ENCODE measurements at regions not wholly inside any gene's neighbourhood (a gene's known extent, or its start where the extent isn't known, plus 50 kb on each side); places are given as distances from the start of the nearest gene placed in this dataset.

DNA sequence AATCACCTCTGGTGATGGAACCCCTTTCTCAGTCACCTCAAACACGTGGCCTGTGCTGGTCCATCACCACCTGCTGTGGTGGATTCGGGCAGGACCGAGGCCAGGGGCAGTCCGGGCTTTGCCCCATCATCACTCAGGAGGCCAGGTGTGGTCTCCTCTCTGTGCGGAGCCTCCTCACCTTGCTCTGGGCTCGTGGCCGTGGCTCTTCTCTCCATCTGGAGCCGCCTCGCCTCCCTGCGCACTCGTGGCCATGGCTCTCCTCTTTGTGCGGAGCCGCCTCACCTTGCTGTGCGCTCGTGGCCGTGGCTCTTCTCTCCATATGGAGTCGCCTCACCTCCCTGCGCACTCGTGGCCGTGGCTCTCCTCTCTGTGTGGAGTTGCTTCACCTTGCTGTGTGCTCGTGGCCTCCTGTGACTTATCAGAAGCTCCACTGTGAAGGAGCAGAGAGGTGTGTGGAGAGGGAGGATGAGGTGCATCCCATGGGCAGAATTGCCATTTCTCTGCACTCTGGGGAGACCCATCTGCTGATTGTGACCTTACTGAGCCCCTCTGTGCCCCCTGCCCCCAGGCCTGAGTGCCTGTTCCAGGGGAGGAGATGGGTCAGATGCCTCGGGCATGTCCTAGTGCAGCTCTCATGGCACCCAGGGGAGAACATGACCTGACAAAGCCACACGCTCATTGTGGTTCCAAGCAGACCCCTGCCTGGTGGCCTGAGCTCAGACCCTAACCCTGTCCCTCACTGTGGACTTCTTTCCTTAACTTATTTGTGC is 276.6 kb upstream of the IRX2 start:
- no peak for DNase-seq
- no peak overlapping the region for H2AFZ ChIP-seq (ENCODE audit: low read depth)
- H3K79me2 ChIP-seq (ENCODE audit: insufficient read depth), result no peaks in the 10 kb centered on the region
- H3K9ac ChIP-seq, result no peak overlapping the region
- no peaks in the 10 kb centered on the region; the same call in 1 of the 2 replicates for H3K27me3 ChIP-seq (ENCODE audit: insufficient read depth)
- no peak overlapping the region for H3K4me2 ChIP-seq
- POLR2A ChIA-PET, result no interaction called here
- H3K36me3 ChIP-seq (replicated peaks in 1 of 2; ENCODE audit: control insufficient read depth in 1 of 2, insufficient read depth in 2 of 2, low read length in 1 of 2), result no peaks in the 10 kb centered on the region
- H3F3A ChIP-seq (replicated peaks; ENCODE audit: insufficient read depth), result no peaks in the 10 kb centered on the region
- no peaks in the 10 kb centered on the region for H3K9me3 ChIP-seq
- TF ChIP-seq RAD21 (IDR thresholded peaks at IDR 0.05; ENCODE audit: low read length) (no peak), TCF12 (IDR thresholded peaks at IDR 0.05) (no peak), SIN3A (IDR thresholded peaks at IDR 0.05; ENCODE audit: borderline replicate concordance, low read depth, low read length) (no peak), CHD2 (IDR thresholded peaks at IDR 0.05; ENCODE audit: low read length, partially characterized antibody) (no peak), FOXJ3 (CRISPR knock-in tag; IDR thresholded peaks at IDR 0.05) (no peak), YY1 (IDR thresholded peaks at IDR 0.05; ENCODE audit: low read depth) (no peak), USF1 (IDR thresholded peaks at IDR 0.05; ENCODE audit: borderline replicate concordance, low read depth) (no peak), MAX (IDR thresholded peaks at IDR 0.05; ENCODE audit: low read depth) (no peak), GABPA (IDR thresholded peaks at IDR 0.05; ENCODE audit: low read depth) (no peak), MEF2A (IDR thresholded peaks at IDR 0.05; ENCODE audit: borderline replicate concordance, low read depth) (no peak), POLR2AphosphoS5 (IDR thresholded peaks at IDR 0.05; ENCODE audit: low read depth, low read length) (no peak), FOXM1 (IDR thresholded peaks at IDR 0.05; ENCODE audit: low read depth) (no peak), SMC3 (IDR thresholded peaks at IDR 0.05; ENCODE audit: low read depth, low read length) (no peak), FOSL2 (IDR thresholded peaks at IDR 0.05; ENCODE audit: borderline replicate concordance, low read depth) (no peak), EZH2phosphoT487 (IDR thresholded peaks at IDR 0.05; ENCODE audit: borderline replicate concordance, low read depth) (no peak), RCOR1 (IDR thresholded peaks at IDR 0.05; ENCODE audit: low read length) (no peak), NFIC (IDR thresholded peaks at IDR 0.05; ENCODE audit: borderline replicate concordance) (no peak), RXRA (IDR thresholded peaks at IDR 0.05; ENCODE audit: borderline replicate concordance, low read depth) (no peak)
- TF ChIP-seq, protein P1, sequence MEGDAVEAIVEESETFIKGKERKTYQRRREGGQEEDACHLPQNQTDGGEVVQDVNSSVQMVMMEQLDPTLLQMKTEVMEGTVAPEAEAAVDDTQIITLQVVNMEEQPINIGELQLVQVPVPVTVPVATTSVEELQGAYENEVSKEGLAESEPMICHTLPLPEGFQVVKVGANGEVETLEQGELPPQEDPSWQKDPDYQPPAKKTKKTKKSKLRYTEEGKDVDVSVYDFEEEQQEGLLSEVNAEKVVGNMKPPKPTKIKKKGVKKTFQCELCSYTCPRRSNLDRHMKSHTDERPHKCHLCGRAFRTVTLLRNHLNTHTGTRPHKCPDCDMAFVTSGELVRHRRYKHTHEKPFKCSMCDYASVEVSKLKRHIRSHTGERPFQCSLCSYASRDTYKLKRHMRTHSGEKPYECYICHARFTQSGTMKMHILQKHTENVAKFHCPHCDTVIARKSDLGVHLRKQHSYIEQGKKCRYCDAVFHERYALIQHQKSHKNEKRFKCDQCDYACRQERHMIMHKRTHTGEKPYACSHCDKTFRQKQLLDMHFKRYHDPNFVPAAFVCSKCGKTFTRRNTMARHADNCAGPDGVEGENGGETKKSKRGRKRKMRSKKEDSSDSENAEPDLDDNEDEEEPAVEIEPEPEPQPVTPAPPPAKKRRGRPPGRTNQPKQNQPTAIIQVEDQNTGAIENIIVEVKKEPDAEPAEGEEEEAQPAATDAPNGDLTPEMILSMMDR (IDR thresholded peaks at IDR 0.05), result no peak
- TF ChIP-seq, protein P2, sequence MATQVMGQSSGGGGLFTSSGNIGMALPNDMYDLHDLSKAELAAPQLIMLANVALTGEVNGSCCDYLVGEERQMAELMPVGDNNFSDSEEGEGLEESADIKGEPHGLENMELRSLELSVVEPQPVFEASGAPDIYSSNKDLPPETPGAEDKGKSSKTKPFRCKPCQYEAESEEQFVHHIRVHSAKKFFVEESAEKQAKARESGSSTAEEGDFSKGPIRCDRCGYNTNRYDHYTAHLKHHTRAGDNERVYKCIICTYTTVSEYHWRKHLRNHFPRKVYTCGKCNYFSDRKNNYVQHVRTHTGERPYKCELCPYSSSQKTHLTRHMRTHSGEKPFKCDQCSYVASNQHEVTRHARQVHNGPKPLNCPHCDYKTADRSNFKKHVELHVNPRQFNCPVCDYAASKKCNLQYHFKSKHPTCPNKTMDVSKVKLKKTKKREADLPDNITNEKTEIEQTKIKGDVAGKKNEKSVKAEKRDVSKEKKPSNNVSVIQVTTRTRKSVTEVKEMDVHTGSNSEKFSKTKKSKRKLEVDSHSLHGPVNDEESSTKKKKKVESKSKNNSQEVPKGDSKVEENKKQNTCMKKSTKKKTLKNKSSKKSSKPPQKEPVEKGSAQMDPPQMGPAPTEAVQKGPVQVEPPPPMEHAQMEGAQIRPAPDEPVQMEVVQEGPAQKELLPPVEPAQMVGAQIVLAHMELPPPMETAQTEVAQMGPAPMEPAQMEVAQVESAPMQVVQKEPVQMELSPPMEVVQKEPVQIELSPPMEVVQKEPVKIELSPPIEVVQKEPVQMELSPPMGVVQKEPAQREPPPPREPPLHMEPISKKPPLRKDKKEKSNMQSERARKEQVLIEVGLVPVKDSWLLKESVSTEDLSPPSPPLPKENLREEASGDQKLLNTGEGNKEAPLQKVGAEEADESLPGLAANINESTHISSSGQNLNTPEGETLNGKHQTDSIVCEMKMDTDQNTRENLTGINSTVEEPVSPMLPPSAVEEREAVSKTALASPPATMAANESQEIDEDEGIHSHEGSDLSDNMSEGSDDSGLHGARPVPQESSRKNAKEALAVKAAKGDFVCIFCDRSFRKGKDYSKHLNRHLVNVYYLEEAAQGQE (IDR thresholded peaks at IDR 0.05; ENCODE audit: low read depth, low read length), result no peak
- no peak overlapping the region for H3K27ac ChIP-seq (ENCODE audit: low read depth in 2 of 2, low read length in 1 of 2)
- H3K9me2 ChIP-seq, result no peaks in the 10 kb centered on the region
- H3K4me1 ChIP-seq (ENCODE audit: control insufficient read depth in 1 of 2, insufficient read depth in 2 of 2, low read depth in 1 of 2, low read length in 1 of 2), result no peaks in the 10 kb centered on the region
- CTCF ChIA-PET, result no interaction called here
- H3K4me3 ChIP-seq (ENCODE audit: low read depth in 2 of 2, low read length in 1 of 2), result no peak overlapping the region
- WGBS (ENCODE audit: low lambda C conversion rate), result 6% methylated on average over 12 of the region's 23 CpGs
- H4K20me1 ChIP-seq (ENCODE audit: insufficient read depth), result no peaks in the 10 kb centered on the region
